NCI-H1436 treated with DMSO at 0.1 percent for 48 hours (cell line): ENCODE measurements at regions not wholly inside any gene's neighbourhood (a gene's known extent, or its start where the extent isn't known, plus 50 kb on each side); places are given as distances from the start of the nearest gene placed in this dataset.

ENCODE experiments used
- DNase-seq: peaks from one replicate; lab custom pipeline; 2025; lab: John Stamatoyannopoulos, UW

- no peak for DNase-seq
Measured at GRCh38 chr6:164296411-164296810, 881.9 kb downstream of the QKI start.

- DNase-seq, result no peak
Measured at GRCh38 chr6:164294047-164294784, 879.7 kb downstream of the QKI start.

- no peak for DNase-seq
Measured at GRCh38 chr6:164291224-164291623, 876.7 kb downstream of the QKI start.

GRCh38 chr6:164290101-164290500 is 875.6 kb downstream of the QKI start:
- DNase-seq, result no peak

GRCh38 chr6:164286011-164286410 is 871.5 kb downstream of the QKI start:
- DNase-seq, result peak; percentile 3

GRCh38 chr6:164283574-164283973 is 869.1 kb downstream of the QKI start:
- DNase-seq, result no peak

- DNase-seq, result no peak
Measured at GRCh38 chr6:164276211-164276610, 861.7 kb downstream of the QKI start.

- no peak for DNase-seq
Measured at GRCh38 chr6:164275773-164276172, 861.3 kb downstream of the QKI start.

- DNase-seq, result no peak
Measured at GRCh38 chr6:164274493-164274892, 860.0 kb downstream of the QKI start.

- DNase-seq, result no peak
Measured at GRCh38 chr6:164273491-164273890, 859.0 kb downstream of the QKI start.

- no peak for DNase-seq
Measured at GRCh38 chr6:164266851-164267250, 852.3 kb downstream of the QKI start.

GRCh38 chr6:164262348-164262747 is 847.8 kb downstream of the QKI start:
- no peak for DNase-seq

GRCh38 chr6:164258421-164258820 is 843.9 kb downstream of the QKI start:
- no peak for DNase-seq

GRCh38 chr6:164252948-164253347 is 838.4 kb downstream of the QKI start:
- no peak for DNase-seq

- DNase-seq, result no peak
Measured at GRCh38 chr6:164252291-164252690, 837.8 kb downstream of the QKI start.

- DNase-seq, result no peak
Measured at GRCh38 chr6:164247106-164247505, 832.6 kb downstream of the QKI start.

GRCh38 chr6:164246082-164246481 is 831.6 kb downstream of the QKI start:
- DNase-seq, result no peak

GRCh38 chr6:164243949-164244348 is 829.4 kb downstream of the QKI start:
- no peak for DNase-seq

- DNase-seq, result no peak
Measured at GRCh38 chr6:164243012-164243610, 828.6 kb downstream of the QKI start.

GRCh38 chr6:164230804-164231203 is 816.3 kb downstream of the QKI start:
- DNase-seq, result no peak

- no peak for DNase-seq
Measured at GRCh38 chr6:164230259-164230658, 815.7 kb downstream of the QKI start.

- DNase-seq, result no peak
Measured at GRCh38 chr6:164229716-164230115, 815.2 kb downstream of the QKI start.

GRCh38 chr6:164227952-164228522 is 813.5 kb downstream of the QKI start:
- no peak for DNase-seq

GRCh38 chr6:164216839-164217238 is 802.3 kb downstream of the QKI start:
- no peak for DNase-seq
